ENCODE measurements at regions not wholly inside any gene's neighbourhood (a gene's known extent, or its start where the extent isn't known, plus 50 kb on each side); places are given as distances from the start of the nearest gene placed in this dataset.
"Not testable (repeated sequence)": the region's sequence is repeated elsewhere in the genome, so short reads cannot be mapped to it uniquely, and the experiment has no call there.

GRCh38 chr6:60991427-60992028 lies 1294.5 kb downstream of the KHDRBS2 start:
- Histone ChIP-seq H3K9me3 (peaks cover 0 to 20% (median 0%) of the 10 kb centered on the region in 4 donors), H3K4me1 (no peaks in the 10 kb centered on the region), H3K36me3 (no peaks in the 10 kb centered on the region), H3K4me3 (no peak overlapping the region), H3K27me3 (no peaks in the 10 kb centered on the region), H3K27ac (no peak overlapping the region)
- no peak for DNase-seq (ENCODE audit: low spot score in 2 of 2)
- WGBS, 2 donors: 83 to 88% methylated on average over 1 of the region's 1 CpG
- TF ChIP-seq POLR2A (IDR thresholded peaks at IDR 0.05) (no peak), EP300 (IDR thresholded peaks at IDR 0.05) (no peak), CTCF (IDR thresholded peaks at IDR 0.05) (no peak)

GRCh38 chr6:60952500-60952899 lies 1333.5 kb downstream of the KHDRBS2 start:
- Histone ChIP-seq H3K4me1 (no peaks in the 10 kb centered on the region), H3K9me3 (no peaks in the 10 kb centered on the region), H3K36me3 (no peaks in the 10 kb centered on the region), H3K27ac (no peak overlapping the region), H3K27me3 (no peaks in the 10 kb centered on the region), H3K4me3 (no peak overlapping the region)
- WGBS, 2 donors: 73 to 76% methylated on average over 3 of the region's 3 CpGs
- no peak for DNase-seq (ENCODE audit: low spot score in 2 of 2)
- TF ChIP-seq EP300 (IDR thresholded peaks at IDR 0.05) (no peak), POLR2A (IDR thresholded peaks at IDR 0.05) (no peak), CTCF (IDR thresholded peaks at IDR 0.05) (no peak)

GRCh38 chr6:60950221-60950923 lies 1335.7 kb downstream of the KHDRBS2 start:
- DNase-seq (ENCODE audit: low spot score in 2 of 2): not testable (repeated sequence)

GRCh38 chr6:60947416-60947815 lies 1338.6 kb downstream of the KHDRBS2 start:
- not testable (repeated sequence) for H3K4me3 ChIP-seq; DNase-seq (ENCODE audit: low spot score in 2 of 2); H3K9me3 ChIP-seq; H3K27ac ChIP-seq; H3K36me3 ChIP-seq; H3K27me3 ChIP-seq; H3K4me1 ChIP-seq
- WGBS, 2 donors: 29 to 34% methylated on average over 2 of the region's 2 CpGs

More at GRCh38 chr6:60950221-60950923, 1335.7 kb downstream of the KHDRBS2 start:
- H3K27me3 ChIP-seq, H3K9me3 ChIP-seq, H3K4me1 ChIP-seq, H3K4me3 ChIP-seq, H3K36me3 ChIP-seq, H3K27ac ChIP-seq: not testable (repeated sequence)
- 31 to 44% methylated on average over 5 of the region's 5 CpGs for WGBS, 2 donors

- H3K4me3 ChIP-seq: not testable (repeated sequence)
These were observed 1341.2 kb downstream of the KHDRBS2 start for GRCh38 chr6:60944803-60945202.

GRCh38 chr6:60935970-60936369 lies 1350.1 kb downstream of the KHDRBS2 start:
- DNase-seq (ENCODE audit: low spot score in 2 of 2); H3K9me3 ChIP-seq; H3K4me1 ChIP-seq; H3K36me3 ChIP-seq; H3K27ac ChIP-seq; H3K4me3 ChIP-seq; H3K27me3 ChIP-seq: not testable (repeated sequence)
- WGBS, 2 donors: 29 to 61% methylated on average over 1 of the region's 1 CpG

More at GRCh38 chr6:60944803-60945202, 1341.2 kb downstream of the KHDRBS2 start:
- H3K36me3 ChIP-seq; H3K9me3 ChIP-seq; H3K4me1 ChIP-seq; H3K27me3 ChIP-seq; DNase-seq (ENCODE audit: low spot score in 2 of 2); H3K27ac ChIP-seq: not testable (repeated sequence)
- WGBS, 2 donors: 97% methylated on average over 11 to 19 of the region's 26 CpGs

GRCh38 chr6:60919652-60920051 lies 1366.4 kb downstream of the KHDRBS2 start:
- WGBS, 2 donors: 90 to 91% methylated on average over 1 of the region's 1 CpG
- H3K4me3 ChIP-seq; H3K27ac ChIP-seq; H3K27me3 ChIP-seq; H3K4me1 ChIP-seq; H3K36me3 ChIP-seq; DNase-seq (ENCODE audit: low spot score in 2 of 2); H3K9me3 ChIP-seq: not testable (repeated sequence)

GRCh38 chr6:60903860-60904259 lies 1382.2 kb downstream of the KHDRBS2 start:
- DNase-seq (ENCODE audit: low spot score in 2 of 2); H3K36me3 ChIP-seq; H3K27me3 ChIP-seq; H3K27ac ChIP-seq; H3K4me1 ChIP-seq; H3K4me3 ChIP-seq: not testable (repeated sequence)
- WGBS, 2 donors: 90 to 92% methylated on average over 6 of the region's 6 CpGs
- H3K9me3 ChIP-seq: peaks cover 0 to 11% (median 0%) of the 10 kb centered on the region in 4 donors

- DNase-seq (ENCODE audit: low spot score in 2 of 2); H3K9me3 ChIP-seq; H3K27me3 ChIP-seq; H3K4me1 ChIP-seq; H3K27ac ChIP-seq; H3K36me3 ChIP-seq; H3K4me3 ChIP-seq: not testable (repeated sequence)
- 89 to 97% methylated on average over 1 of the region's 1 CpG for WGBS, 2 donors
These were observed 1392.7 kb downstream of the KHDRBS2 start for GRCh38 chr6:60893374-60893773.
